ENCODE measurements at regions not wholly inside any gene's neighbourhood (a gene's known extent, or its start where the extent isn't known, plus 50 kb on each side); places are given as distances from the start of the nearest gene placed in this dataset.
"Not testable (repeated sequence)": the region's sequence is repeated elsewhere in the genome, so short reads cannot be mapped to it uniquely, and the experiment has no call there.

- not testable (repeated sequence) for DNase-seq
These were observed 130.2 kb upstream of the CDKN3 start for GRCh38 chr14:54266616-54267015.

DNA sequence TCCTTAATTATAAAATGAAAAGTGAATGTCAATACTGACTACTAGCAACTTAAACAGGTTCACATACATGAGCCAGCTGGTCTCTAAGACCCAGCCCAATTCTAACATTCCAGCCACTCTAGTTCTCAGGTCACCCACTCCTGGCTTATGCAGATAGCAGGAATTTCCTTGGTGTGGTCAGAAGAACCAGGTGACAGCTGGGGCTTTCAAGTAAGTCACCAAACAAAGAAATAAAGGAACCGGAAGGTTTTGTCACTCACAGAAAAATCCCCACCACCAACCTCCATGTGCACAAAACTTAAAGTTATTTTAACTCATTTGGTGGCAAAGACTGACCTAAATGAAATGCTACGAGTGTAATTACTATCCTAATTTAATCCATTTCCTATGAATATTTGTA lies 129.6 kb upstream of the CDKN3 start:
- no peak for DNase-seq

GRCh38 chr14:54275997-54276725 lies 120.6 kb upstream of the CDKN3 start:
- DNase-seq = no peak

- no peak for DNase-seq
These were observed 118.7 kb upstream of the CDKN3 start for GRCh38 chr14:54278087-54278486.

DNA sequence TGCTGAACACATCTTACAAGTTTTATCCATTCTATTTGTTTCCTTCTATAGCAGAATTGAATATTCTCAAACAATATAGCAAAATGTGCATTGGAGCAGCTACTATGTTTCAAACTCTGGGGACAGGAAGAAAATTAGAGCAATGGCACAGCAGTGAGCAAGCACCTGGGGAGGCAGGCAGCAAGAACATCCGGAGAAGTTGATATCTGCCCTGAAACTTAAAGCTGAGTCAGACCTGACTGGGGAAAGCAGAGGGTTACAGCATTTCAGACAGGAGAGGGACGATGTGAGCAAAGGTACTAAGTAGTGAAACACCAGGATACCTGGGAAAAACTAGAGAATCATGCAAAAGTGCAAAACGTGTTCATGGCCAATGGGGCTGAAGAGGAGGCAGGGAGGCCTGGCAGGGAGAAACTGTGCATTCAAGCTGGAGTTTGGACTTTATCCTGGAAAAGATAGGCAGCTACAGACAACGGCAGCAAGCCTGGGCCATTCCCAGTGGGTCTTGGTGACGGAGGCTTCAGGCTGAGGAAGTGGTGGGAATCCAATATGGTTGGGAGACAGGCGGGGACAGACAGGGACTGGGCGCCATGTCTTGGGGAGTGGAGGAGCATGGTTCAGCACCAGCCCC lies 118.0 kb upstream of the CDKN3 start:
- no peak for DNase-seq

DNA sequence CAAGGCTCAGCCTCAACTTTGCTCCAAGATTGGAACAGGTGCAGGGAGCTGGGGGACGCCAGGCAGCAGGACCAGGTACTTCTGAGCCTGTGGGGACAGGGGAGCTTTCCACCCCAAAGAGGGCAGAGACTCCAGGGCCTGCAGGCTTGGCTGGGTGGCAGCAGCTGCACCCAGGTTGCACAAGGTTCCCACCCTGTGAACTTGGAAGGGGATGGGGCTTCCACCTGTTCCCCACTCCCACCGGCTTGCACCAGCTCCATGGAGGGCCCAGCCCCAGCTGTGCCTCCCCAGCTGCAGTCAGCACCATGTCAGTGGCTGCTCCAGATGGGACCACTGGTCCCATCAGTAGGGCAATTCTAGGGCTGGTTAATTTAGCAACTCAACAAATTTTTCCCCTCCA lies 114.0 kb upstream of the CDKN3 start:
- no peak for DNase-seq

- DNase-seq = no peak
These were observed 111.8 kb upstream of the CDKN3 start for GRCh38 chr14:54285030-54285429.

GRCh38 chr14:54291491-54292191 lies 105.2 kb upstream of the CDKN3 start:
- DNase-seq = no peak

GRCh38 chr14:54294802-54295201 lies 102.0 kb upstream of the CDKN3 start:
- no peak for DNase-seq

- DNase-seq = no peak
These were observed 97.1 kb upstream of the CDKN3 start for GRCh38 chr14:54299410-54300363.

DNA sequence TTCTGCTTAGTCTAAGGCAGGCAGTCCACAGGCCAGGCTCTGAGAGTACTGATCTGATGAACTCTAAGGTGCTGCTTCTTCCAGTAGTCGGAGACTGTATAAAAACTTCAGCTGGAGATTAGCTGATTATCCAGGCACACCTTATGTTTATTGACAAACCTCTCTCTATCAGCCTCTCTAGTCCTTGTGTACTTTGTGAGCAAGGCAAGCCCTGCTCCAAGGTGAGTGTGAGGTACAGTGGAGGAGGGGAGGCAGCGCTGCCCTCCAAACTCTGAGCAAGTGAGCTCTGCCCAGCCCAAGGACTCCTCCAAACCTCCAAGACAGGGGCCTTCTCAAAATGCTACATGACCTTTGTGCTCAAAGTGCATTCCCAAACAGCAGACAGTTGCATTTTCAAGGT lies 95.9 kb upstream of the CDKN3 start:
- no peak for DNase-seq

DNA sequence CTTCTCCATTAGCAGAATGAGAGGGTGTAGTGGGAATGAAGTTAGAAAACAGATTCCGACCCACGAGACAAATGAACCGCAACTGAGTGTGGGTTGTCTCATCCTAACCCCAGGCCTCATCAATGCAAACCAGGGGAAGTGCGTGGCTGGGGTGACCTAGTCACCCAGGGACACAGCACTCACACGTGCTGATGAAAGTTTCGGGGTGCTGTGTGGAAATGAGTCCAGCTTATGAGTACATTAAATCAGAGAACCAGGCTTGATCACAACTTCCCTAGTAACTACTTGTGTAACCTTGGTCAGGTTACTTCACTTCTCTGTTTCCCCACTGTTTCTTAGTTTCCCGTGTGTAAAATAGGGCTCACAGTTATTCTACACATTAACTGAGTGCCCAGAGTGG lies 95.4 kb upstream of the CDKN3 start:
- no peak for DNase-seq

GRCh38 chr14:54306806-54307205 lies 90.0 kb upstream of the CDKN3 start:
- DNase-seq = no peak

- no peak for DNase-seq
These were observed 87.2 kb upstream of the CDKN3 start for GRCh38 chr14:54309615-54310014.

DNA sequence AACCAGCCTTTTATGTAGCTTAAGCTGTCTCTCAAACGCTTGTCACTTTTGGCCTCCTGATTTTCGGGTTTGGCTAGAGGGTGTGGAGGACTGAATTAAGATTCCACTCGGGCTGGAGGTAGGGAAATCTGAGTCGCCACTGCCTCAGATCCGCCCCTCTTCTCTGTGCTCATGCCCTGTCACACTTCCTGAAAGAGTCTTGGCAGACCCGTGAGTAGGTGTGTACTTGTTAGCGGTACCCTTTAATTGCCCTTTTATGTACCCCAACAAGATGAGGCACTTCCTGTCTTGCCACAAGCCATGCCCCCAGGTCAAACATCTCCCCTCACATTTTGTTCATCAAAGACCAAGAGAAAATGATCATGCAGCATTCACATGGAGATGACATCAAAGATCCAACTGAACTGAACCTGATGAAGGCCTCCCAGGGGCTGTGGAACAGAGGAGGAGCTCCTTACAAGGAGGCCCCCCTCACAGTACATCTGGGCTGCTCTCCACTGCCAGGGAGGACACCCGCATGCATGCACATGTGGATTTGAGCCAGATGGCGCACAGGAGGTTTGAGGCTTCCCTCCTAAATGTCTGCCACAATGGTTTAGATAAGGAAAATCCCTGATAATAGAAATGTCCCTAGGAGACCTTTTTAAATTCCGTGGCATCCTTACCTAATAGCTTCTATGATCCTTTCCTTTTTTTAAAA lies 86.5 kb upstream of the CDKN3 start:
- DNase-seq = no peak

GRCh38 chr14:54310851-54311228 lies 86.0 kb upstream of the CDKN3 start:
- DNase-seq = no peak

DNA sequence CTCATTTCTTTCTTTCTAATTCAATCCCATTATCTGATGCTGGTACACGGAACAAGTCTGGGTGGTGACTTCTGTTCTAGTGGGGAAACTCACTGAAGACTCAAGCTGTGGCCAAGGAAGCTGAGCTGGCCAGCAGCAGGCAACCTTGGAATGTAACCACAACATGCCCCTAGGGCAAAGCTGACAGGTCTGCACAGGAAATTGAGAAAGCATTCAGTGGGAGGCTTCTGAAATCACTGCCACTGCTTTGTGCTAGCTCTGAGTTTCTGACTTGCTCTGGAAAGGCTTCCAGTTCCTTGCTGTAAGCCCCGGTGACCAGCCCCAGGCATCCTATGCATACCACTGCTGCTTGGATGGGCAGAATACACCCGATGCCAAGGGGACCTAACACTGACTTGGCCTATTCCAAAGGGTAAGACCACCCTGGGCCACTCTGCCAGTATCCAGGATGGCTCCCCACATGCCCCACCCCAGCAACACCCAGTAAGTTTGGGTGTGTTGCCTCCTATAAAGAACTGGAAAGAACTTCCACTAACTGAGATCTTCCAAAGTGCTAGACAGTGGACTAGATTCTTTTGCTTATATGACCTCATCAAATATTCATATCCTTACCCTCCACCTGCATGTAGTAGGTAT lies 84.5 kb upstream of the CDKN3 start:
- no peak for DNase-seq

DNA sequence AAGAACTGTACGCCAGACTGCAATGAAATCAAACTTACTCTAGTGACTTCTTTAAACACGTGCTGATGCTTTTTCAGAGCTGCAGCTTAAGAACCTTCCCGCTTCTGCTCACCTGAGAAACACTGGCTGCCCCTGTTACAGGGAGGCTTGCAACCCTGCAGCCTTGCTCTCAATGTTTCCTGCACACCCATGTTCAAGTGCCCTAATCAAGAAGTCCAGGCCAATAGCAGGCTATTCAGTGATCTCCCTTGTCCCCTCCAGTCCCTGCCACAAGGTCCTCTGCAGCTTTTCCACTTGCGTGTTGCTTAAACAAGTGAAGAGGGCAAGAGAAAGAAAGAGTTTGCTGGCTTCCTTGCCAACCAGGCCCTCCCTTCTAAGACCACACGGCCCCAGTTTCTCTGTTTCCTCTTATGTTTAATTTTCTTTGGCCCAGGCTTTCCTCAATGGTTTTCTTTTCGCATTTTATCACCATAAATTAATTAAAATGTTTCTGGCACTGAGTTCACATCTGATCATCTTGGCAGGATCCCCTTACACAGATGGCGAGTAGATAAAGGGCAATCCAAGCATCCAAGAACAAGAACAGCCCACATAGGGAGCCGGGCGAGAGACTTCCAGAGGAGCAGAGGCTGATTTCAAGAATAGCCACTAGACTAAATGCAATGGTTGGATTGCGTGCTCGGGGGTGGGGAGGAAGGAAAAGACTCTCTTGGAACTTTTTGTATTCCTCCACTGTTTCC lies 82.3 kb upstream of the CDKN3 start:
- no peak for DNase-seq

GRCh38 chr14:54316652-54317051 lies 80.2 kb upstream of the CDKN3 start:
- no peak for DNase-seq

DNA sequence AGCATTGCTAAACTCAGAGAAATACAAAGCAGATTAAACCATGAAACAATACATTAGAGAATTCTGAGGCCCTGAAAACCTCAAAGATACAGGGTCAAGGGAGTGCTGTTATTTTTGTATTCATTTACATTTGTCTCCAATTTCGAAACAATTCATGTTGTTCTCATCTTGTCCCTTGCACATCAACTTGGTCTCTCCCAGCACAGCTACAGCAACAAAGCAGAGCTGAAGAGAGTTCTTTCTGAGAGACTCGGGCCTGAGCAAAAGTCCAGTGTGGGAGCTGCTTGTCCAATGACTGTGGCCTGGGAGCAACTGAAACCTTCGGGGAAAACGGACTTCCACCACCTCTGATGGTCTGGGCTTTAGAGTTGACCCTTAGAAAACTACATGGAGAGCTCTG lies 79.4 kb upstream of the CDKN3 start:
- no peak for DNase-seq

GRCh38 chr14:54322246-54322645 lies 74.6 kb upstream of the CDKN3 start:
- no peak for DNase-seq
